NCI-H1092 (cell line): ENCODE measurements at regions not wholly inside any gene's neighbourhood (a gene's known extent, or its start where the extent isn't known, plus 50 kb on each side); places are given as distances from the start of the nearest gene placed in this dataset.

Source experiments
- DNase-seq: peaks from one replicate; lab custom pipeline; 2025; lab: John Stamatoyannopoulos, UW

DNA sequence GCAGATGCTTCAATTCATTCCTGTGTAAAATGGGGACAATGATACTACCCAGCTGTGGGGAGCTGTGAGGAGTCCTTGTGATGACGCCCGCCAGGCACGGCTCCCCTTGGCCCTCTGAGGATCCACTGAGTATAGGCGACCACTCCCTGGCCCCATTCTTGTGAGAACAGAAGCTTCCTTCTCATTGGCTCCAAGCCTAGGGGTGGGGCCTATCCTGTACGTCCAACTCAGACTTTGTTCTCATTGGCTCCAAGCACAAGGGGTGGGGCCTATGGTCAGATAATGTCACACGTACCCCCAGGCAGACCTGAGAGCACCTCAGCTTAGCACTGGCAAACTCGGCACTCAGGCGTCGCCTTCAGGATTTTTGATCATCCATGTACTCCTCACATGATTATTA, 232.9 kb upstream of the MVB12B start:
- no peak for DNase-seq

- no peak for DNase-seq
Measured at GRCh38 chr9:126095546-126096190, 231.0 kb upstream of the MVB12B start.

- DNase-seq: no peak
Measured at GRCh38 chr9:126096340-126096739, 230.3 kb upstream of the MVB12B start.

DNA sequence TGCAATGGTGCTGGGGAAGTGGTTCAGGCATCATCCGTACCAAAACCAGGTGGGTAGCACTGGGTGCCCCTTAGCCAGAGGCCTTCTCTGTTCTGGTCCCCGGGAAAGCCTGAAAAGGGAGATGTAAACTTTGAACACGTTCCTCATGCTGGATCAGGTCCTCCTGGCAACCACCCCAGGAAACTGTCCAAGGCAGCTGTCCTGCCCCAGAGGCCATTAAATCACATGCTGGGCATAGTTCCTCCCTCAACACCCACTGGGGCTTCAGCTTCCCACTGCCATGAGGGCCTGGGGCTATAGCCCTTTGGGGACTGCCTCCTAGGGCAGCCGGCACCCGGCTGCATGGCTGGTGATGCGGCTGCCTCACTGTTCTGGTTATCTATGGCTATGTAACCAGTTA, 228.9 kb upstream of the MVB12B start:
- no peak for DNase-seq

DNA sequence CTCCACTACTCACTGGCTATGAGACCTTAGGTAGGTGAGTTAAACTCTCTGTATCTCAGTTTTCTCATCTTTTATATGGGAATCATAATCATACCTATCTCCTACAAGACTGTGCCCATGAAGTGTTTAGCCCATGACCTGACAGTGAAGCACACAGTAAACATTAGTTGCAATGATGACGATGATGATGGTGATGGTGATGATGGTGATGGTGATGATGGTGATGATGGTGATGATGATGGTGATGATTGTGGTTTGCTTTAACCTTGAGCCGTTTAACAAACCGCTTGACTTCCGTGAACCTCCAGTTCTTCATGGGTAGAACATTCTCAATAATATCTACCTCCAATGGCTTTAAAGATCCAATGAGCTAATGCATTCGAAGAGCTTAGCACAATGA, 220.2 kb upstream of the MVB12B start:
- DNase-seq: no peak

- no peak for DNase-seq
Measured at GRCh38 chr9:126107693-126108092, 218.9 kb upstream of the MVB12B start.

GRCh38 chr9:126108240-126108639, 218.4 kb upstream of the MVB12B start:
- no peak for DNase-seq

DNA sequence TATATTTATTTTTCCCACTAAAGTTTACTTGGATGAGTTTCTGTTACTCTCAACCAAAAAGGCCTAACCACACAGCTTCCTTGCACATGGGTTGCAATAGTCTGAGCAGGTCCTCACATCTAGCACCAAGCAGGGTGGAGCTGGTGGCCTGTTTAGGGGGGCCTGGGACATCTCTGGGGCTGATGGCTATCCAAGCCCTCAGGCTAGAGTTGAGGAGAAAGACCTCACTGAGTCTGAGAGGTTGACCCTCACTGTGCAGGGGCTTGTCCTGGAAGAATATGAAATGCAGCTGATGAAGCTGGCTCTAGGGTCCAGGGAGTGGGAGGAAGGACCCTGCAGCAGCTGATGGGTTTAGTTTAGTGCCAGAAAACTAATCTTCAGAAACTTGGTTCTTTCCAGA, 217.1 kb upstream of the MVB12B start:
- no peak for DNase-seq

GRCh38 chr9:126111556-126111955, 215.1 kb upstream of the MVB12B start:
- DNase-seq: no peak

DNA sequence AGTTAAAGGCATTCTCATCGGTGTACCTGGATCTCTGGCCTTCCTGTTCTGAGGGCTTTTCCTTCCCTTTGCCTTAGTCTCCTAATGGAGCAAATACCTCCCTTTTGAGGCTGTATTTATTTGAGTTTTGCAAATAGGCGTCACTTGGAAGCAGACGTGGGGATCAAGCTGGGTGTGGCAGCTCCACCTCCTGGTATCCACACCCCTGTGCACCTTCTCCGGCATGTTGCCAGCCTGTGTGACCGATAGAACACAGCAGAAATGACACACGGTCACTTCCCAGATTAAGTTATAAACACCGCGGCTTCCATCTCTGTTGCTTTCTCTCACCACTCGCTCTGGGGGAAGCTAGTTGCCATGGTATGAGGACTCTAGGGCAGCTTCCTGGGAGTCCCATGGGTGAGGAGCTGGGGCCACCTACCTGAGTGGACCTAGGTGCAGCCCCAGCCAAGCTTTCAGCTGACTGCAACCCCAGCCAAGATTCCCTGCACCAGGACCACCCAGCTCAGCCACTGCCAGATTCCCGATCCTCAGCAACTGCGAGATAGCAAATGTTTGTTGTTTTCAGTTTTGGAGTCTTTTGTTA, 214.4 kb upstream of the MVB12B start:
- no peak for DNase-seq

DNA sequence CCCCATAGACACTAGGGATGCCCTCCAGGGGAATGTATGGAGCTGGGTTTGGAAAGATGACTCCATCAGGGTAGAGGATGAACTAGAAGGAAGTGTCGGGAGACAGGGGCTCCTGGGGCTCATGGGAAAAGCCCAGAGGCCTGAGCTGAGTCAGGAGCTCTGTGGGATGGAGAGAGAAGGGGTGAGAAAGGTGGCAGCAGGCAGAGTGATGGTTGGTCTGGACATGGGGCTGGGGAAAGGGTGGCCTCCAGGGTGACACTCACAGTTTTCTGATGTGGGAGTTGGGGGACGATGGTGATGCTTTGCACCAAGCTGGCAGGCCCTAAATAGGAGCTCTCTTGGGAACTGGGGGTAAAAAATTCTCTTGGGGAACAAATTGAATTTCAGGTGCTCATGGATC, 213.5 kb upstream of the MVB12B start:
- no peak for DNase-seq

- no peak for DNase-seq
Measured at GRCh38 chr9:126113756-126114408, 212.7 kb upstream of the MVB12B start.

GRCh38 chr9:126114409-126114760, 212.2 kb upstream of the MVB12B start:
- DNase-seq: no peak

DNA sequence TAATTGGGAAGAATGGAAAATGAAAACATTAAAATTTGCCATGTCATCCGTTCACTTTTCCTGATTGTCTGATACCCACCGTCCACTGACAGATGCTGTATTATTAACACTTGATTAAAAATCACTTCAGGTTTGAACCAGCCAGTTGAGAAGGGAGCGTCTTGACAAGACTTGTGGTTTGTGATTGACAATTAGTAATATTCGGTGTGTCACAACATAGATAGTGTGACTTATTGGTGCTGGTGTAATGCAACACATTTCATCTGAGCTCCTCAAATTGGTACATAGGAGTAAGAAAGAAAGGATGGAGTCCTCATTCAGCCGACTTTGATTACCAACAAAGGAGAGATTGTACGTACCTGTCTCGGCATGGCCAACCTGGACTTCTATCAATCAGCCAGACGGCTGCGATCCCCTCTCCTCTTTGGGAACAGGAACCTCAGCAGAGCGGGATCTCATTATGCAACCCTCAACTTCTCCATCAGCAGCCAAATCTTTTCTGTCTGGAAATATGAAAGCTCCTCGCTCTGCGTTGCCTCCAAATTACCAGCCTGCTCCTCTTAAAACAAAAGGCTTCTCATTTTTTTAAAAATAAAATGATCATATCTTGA, 211.7 kb upstream of the MVB12B start:
- no peak for DNase-seq

DNA sequence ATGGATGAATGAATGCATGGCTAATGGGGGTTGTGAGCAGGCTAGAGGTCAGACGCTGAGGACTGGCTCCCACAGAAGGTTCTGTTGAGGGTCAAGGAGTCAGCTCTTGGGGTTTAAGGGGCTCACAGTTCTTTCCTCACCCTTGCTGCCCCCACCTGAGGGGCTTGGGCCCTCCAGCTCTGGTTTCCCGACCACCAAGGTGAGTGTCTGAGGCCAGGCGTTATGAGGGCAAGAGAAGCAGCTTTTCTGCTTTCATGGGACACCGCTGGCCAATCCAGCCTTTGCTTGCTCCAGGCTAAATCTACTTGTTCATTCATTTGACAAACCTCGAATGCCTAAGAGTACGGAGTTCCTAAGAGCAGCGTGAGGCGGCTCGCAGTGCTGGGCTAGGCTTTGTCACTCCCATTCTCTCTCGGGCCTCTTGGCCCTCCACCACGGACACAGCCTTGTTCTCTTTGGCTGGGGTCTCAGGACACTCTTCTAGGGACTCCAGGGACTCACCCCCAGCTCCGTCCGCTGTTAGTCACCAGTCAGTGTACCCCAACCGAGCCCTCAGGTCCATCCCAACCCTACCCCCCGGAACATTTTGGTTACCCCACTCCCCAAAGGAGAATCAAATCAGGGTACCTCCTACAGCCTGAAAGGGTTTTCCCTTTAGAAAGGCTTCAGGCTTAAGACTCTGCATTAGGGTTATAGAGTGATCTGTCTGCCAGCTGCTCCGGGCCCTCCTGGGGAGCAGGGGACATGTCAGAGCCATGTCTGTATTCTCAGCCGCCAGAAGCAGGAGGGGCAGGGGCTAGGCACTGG, 210.1 kb upstream of the MVB12B start:
- no peak for DNase-seq

- DNase-seq: no peak
Measured at GRCh38 chr9:126117158-126117425, 209.5 kb upstream of the MVB12B start.

- DNase-seq: no peak
Measured at GRCh38 chr9:126117631-126118030, 209.0 kb upstream of the MVB12B start.

- no peak for DNase-seq
Measured at GRCh38 chr9:126119731-126120130, 206.9 kb upstream of the MVB12B start.

- no peak for DNase-seq
Measured at GRCh38 chr9:126122901-126123616, 203.6 kb upstream of the MVB12B start.

DNA sequence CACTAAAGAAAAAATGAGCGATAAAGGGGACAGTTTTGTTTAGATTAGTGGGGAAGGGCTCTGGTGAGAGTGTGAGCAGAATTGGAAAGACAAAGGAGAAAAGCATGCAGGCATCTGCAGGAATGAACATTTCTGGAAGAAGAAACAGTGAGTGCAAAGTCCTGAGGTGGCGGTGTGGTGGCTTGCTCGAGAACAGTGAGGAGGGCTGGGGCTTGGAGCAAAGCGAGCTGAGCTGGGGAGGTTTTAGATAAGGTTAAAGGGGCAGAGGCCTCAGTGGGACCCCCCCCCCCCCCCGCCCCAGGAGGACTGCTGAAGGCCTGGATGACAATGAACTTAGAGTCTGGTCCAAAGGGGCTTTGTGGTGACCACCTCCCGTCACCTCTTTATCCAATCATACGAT, 202.7 kb upstream of the MVB12B start:
- DNase-seq: no peak

DNA sequence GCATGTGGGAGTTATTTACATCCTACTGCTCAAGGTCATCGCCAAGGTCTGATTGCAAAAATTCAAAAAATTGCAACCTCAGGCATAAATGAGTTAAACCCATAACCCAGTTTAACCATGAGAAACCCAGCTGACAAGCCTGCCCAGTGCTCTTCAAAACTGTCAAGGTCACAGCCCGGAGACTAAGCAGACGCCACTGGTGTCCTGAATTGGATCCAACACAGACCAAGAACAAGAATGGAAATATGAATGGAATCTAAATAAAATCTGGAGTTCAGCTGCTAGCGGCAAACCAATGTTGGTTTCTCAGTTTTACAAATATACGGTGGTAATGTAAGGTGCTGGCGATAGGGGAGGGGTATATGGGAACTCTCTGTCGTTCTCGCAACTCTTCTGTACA, 201.5 kb upstream of the MVB12B start:
- no peak for DNase-seq

DNA sequence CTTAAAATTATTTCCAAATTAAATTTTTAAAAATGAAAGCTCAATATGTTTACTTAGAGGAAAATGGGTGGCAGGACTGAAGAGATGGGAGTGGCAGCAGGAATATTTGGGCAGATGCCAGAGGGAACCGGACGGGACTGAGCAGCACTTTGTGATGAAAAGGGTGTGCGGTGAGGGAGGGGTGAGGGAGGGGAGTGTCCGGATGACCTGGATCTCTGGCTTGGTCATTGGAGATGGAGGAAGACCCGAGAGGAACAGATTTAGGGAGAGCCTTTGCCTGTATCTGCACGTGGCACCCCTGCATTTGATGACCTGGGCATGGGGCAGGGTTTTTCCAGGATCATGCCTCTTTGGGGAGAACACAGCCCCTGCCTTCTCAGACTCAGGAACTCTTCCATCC, 201.1 kb upstream of the MVB12B start:
- DNase-seq: no peak
